ENCODE measurements at regions not wholly inside any gene's neighbourhood (a gene's known extent, or its start where the extent isn't known, plus 50 kb on each side); places are given as distances from the start of the nearest gene placed in this dataset.
"Not testable (repeated sequence)": the region's sequence is repeated elsewhere in the genome, so short reads cannot be mapped to it uniquely, and the experiment has no call there.

- H3K36me3 ChIP-seq (ENCODE audit: control insufficient read depth, insufficient read depth, low read length): no peaks in the 10 kb centered on the region
- H3K4me3 ChIP-seq (replicated peaks; ENCODE audit: low read depth, low read length): no peak overlapping the region
- H3K27me3 ChIP-seq (replicated peaks; ENCODE audit: control insufficient read depth, insufficient read depth, low read length): no peaks in the 10 kb centered on the region
- DNase-seq (ENCODE audit: extremely low read depth, insufficient read length): no peak
- no peak for TF ChIP-seq CTCF (IDR thresholded peaks at IDR 0.05; ENCODE audit: insufficient read depth, low read length, poor library complexity, severe bottlenecking)
Observed at GRCh38 chr4:17008834-17009345, 110.4 kb upstream of the LDB2 start.

GRCh38 chr4:17003606-17004392, 105.4 kb upstream of the LDB2 start:
- H3K27me3 ChIP-seq (replicated peaks; ENCODE audit: control insufficient read depth, insufficient read depth, low read length); H3K36me3 ChIP-seq (ENCODE audit: control insufficient read depth, insufficient read depth, low read length); H3K4me3 ChIP-seq (replicated peaks; ENCODE audit: low read depth, low read length); DNase-seq (ENCODE audit: extremely low read depth, insufficient read length): not testable (repeated sequence)

GRCh38 chr4:16995451-16995850, 97.0 kb upstream of the LDB2 start:
- H3K27me3 ChIP-seq (replicated peaks; ENCODE audit: control insufficient read depth, insufficient read depth, low read length): no peaks in the 10 kb centered on the region
- H3K4me3 ChIP-seq (replicated peaks; ENCODE audit: low read depth, low read length): no peak overlapping the region
- DNase-seq (ENCODE audit: extremely low read depth, insufficient read length): no peak
- no peak for TF ChIP-seq CTCF (IDR thresholded peaks at IDR 0.05; ENCODE audit: insufficient read depth, low read length, poor library complexity, severe bottlenecking)
- no peaks in the 10 kb centered on the region for H3K36me3 ChIP-seq (ENCODE audit: control insufficient read depth, insufficient read depth, low read length)

GRCh38 chr4:16993956-16994840, 95.8 kb upstream of the LDB2 start:
- no peak for DNase-seq (ENCODE audit: extremely low read depth, insufficient read length)
- TF ChIP-seq CTCF (IDR thresholded peaks at IDR 0.05; ENCODE audit: insufficient read depth, low read length, poor library complexity, severe bottlenecking): no peak
- Histone ChIP-seq H3K27me3 (replicated peaks; ENCODE audit: control insufficient read depth, insufficient read depth, low read length) (no peaks in the 10 kb centered on the region), H3K36me3 (ENCODE audit: control insufficient read depth, insufficient read depth, low read length) (no peaks in the 10 kb centered on the region), H3K4me3 (replicated peaks; ENCODE audit: low read depth, low read length) (no peak overlapping the region)

GRCh38 chr4:16992566-16993225, 94.3 kb upstream of the LDB2 start:
- no peak for DNase-seq (ENCODE audit: extremely low read depth, insufficient read length)
- no peaks in the 10 kb centered on the region for H3K27me3 ChIP-seq (replicated peaks; ENCODE audit: control insufficient read depth, insufficient read depth, low read length)
- no peak for TF ChIP-seq CTCF (IDR thresholded peaks at IDR 0.05; ENCODE audit: insufficient read depth, low read length, poor library complexity, severe bottlenecking)
- no peaks in the 10 kb centered on the region for H3K36me3 ChIP-seq (ENCODE audit: control insufficient read depth, insufficient read depth, low read length)
- no peak overlapping the region for H3K4me3 ChIP-seq (replicated peaks; ENCODE audit: low read depth, low read length)
